GM12878 (cell line): ENCODE measurements at regions not wholly inside any gene's neighbourhood (a gene's known extent, or its start where the extent isn't known, plus 50 kb on each side); places are given as distances from the start of the nearest gene placed in this dataset.

ENCODE experiments used
- CEBPB ChIP-seq, 2 experiments: fragments of 150-350 bp in 1 of 2; IDR thresholded peaks; 2 replicates each; pipeline ENCODE4 v1.6.1; 2012 to 2014; ENCODE audit warnings: low read depth in 2 of 2, low read length in 2 of 2, borderline replicate concordance in 1 of 2, inconsistent platforms in 1 of 2
- CHD1 ChIP-seq: IDR thresholded peaks from 2 replicates; pipeline ENCODE4 v1.6.1; 2012; ENCODE audit warnings: low read depth, low read length, improper control_type of control experiment
- JUND ChIP-seq: IDR thresholded peaks from 2 replicates; pipeline ENCODE4 v1.6.1; 2012; ENCODE audit warnings: low read depth, mild to moderate bottlenecking, low read length, improper control_type of control experiment, moderate library complexity
- MXI1 ChIP-seq: fragments of 150-350 bp; IDR thresholded peaks from 2 replicates; pipeline ENCODE4 v1.6.1; 2011; ENCODE audit warnings: low read depth, mild to moderate bottlenecking, inconsistent platforms, low read length, improper control_type of control experiment
- POLR2A ChIP-seq: IDR thresholded peaks from 2 replicates; pipeline ENCODE4 v1.6.1; 2011; ENCODE audit warnings: low read depth, mild to moderate bottlenecking, low read length
- POLR2AphosphoS2 ChIP-seq: IDR thresholded peaks from 2 replicates; pipeline ENCODE4 v1.6.1; 2011; ENCODE audit warnings: low read depth, mild to moderate bottlenecking, low read length, improper control_type of control experiment, moderate library complexity
- RFX5 ChIP-seq: IDR thresholded peaks from 2 replicates; pipeline ENCODE4 v1.6.1; 2011; ENCODE audit warnings: low read depth, low read length, improper control_type of control experiment
- SIX5 ChIP-seq: IDR thresholded peaks from 2 replicates; pipeline ENCODE4 v1.6.1; 2011; ENCODE audit warnings: mild to moderate bottlenecking, low read depth, low read length, moderate library complexity; ENCODE audit not compliant: severe bottlenecking
- TCF12 ChIP-seq: IDR thresholded peaks from 2 replicates; pipeline ENCODE4 v1.6.1; 2011; ENCODE audit warnings: low read depth, mild to moderate bottlenecking, low read length
- ZNF274 ChIP-seq: IDR thresholded peaks from one replicate; pipeline ENCODE4 v1.8.0; 2011; ENCODE audit not compliant: insufficient read length, insufficient read depth
- TF ChIP-seq, protein P1 (sequence below): fragments of 450-650 bp; formaldehyde crosslinking; IDR thresholded peaks from 2 replicates; pipeline ENCODE4 v1.5.0; 2022; ENCODE audit warnings: mild to moderate bottlenecking, missing genetic modification characterization
- TF ChIP-seq, protein P2 (sequence below), 3 experiments: IDR thresholded peaks in 2 of 3; conservative IDR thresholded peaks in 1 of 3; 2 replicates each; pipeline ENCODE4 v1.5.1; 2011; ENCODE audit warnings: low read depth in 3 of 3, low read length in 3 of 3, mild to moderate bottlenecking in 3 of 3, control low read depth in 2 of 3, moderate library complexity in 2 of 3, inconsistent platforms in 1 of 3, mixed read lengths in 1 of 3; ENCODE audit not compliant: control insufficient read depth in 2 of 3, insufficient read depth in 1 of 3; ENCODE audit errors: extremely low read depth in 1 of 3

DNA sequence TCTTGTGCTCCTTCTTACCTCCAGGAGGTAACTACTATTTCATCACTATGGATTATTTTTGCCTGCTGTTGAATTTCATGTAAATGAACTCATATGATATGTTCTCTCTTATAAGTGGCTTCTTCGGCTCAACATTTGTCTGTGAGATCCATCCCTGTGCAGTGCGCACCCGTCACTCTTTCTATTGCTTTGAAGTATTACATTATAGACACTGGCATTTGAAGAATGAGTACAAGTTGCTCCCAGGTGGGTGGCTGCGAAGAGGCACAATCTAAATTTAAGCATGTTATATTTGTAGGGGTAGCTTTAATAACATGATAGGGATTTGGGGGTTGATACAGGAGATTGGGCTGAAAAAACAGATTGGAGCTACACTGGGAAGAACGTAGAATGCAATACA lies 809.7 kb downstream of the CCSER2 start:
- TF ChIP-seq, protein P1, sequence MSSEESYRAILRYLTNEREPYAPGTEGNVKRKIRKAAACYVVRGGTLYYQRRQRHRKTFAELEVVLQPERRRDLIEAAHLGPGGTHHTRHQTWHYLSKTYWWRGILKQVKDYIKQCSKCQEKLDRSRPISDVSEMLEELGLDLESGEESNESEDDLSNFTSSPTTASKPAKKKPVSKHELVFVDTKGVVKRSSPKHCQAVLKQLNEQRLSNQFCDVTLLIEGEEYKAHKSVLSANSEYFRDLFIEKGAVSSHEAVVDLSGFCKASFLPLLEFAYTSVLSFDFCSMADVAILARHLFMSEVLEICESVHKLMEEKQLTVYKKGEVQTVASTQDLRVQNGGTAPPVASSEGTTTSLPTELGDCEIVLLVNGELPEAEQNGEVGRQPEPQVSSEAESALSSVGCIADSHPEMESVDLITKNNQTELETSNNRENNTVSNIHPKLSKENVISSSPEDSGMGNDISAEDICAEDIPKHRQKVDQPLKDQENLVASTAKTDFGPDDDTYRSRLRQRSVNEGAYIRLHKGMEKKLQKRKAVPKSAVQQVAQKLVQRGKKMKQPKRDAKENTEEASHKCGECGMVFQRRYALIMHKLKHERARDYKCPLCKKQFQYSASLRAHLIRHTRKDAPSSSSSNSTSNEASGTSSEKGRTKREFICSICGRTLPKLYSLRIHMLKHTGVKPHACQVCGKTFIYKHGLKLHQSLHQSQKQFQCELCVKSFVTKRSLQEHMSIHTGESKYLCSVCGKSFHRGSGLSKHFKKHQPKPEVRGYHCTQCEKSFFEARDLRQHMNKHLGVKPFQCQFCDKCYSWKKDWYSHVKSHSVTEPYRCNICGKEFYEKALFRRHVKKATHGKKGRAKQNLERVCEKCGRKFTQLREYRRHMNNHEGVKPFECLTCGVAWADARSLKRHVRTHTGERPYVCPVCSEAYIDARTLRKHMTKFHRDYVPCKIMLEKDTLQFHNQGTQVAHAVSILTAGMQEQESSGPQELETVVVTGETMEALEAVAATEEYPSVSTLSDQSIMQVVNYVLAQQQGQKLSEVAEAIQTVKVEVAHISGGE (CRISPR knock-in tag), result no peak
- TF ChIP-seq TCF12 (no peak), RFX5 (no peak), POLR2A (no peak), CEBPB (IDR thresholded peaks at IDR 0.05; ENCODE audit: borderline replicate concordance in 1 of 2, low read depth in 2 of 2, low read length in 2 of 2) (no peak), JUND (no peak), CHD1 (no peak), MXI1 (no peak), ZNF274 (no peak), SIX5 (no peak), POLR2AphosphoS2 (no peak)
- TF ChIP-seq, protein P2, sequence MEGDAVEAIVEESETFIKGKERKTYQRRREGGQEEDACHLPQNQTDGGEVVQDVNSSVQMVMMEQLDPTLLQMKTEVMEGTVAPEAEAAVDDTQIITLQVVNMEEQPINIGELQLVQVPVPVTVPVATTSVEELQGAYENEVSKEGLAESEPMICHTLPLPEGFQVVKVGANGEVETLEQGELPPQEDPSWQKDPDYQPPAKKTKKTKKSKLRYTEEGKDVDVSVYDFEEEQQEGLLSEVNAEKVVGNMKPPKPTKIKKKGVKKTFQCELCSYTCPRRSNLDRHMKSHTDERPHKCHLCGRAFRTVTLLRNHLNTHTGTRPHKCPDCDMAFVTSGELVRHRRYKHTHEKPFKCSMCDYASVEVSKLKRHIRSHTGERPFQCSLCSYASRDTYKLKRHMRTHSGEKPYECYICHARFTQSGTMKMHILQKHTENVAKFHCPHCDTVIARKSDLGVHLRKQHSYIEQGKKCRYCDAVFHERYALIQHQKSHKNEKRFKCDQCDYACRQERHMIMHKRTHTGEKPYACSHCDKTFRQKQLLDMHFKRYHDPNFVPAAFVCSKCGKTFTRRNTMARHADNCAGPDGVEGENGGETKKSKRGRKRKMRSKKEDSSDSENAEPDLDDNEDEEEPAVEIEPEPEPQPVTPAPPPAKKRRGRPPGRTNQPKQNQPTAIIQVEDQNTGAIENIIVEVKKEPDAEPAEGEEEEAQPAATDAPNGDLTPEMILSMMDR (IDR thresholded peaks at IDR 0.05 in 2 of 3, conservative IDR thresholded peaks at IDR 0.05 in 1 of 3; ENCODE audit: control insufficient read depth in 2 of 3, extremely low read depth in 1 of 3, insufficient read depth in 1 of 3, low read depth in 3 of 3, low read length in 3 of 3), result no peak
